Sigmoid colon (tissue), 6 donors: ENCODE measurements at regions not wholly inside any gene's neighbourhood (a gene's known extent, or its start where the extent isn't known, plus 50 kb on each side); places are given as distances from the start of the nearest gene placed in this dataset.
"Not testable (repeated sequence)": the region's sequence is repeated elsewhere in the genome, so short reads cannot be mapped to it uniquely, and the experiment has no call there.

Source experiments
- DNase-seq: peaks from one replicate; pipeline ENCODE4 v3.0.0-alpha.2; 2019
- H3K27ac ChIP-seq, 4 donors: fragments of 200-600 bp; sonication (generic); one replicate each; pipeline ENCODE4 v1.5.1; 2016 to 2019; ENCODE audit warnings: mild to moderate bottlenecking in 1 of 4
- H3K27me3 ChIP-seq, 3 donors: fragments of 200-600 bp; sonication (generic); one replicate each; pipeline ENCODE4 v1.5.1; 2019; ENCODE audit warnings: mild to moderate bottlenecking in 1 of 3
- H3K36me3 ChIP-seq, 4 donors: fragments of 200-600 bp; sonication (generic); one replicate each; pipeline ENCODE4 v1.5.1; 2016 to 2019
- H3K4me1 ChIP-seq, 4 donors: fragments of 200-600 bp; sonication (generic); one replicate each; pipeline ENCODE4 v1.5.1; 2017 to 2019
- H3K4me3 ChIP-seq, 4 donors: fragments of 200-600 bp; sonication (generic); one replicate each; pipeline ENCODE4 v1.5.1; 2017 to 2019; ENCODE audit warnings: mild to moderate bottlenecking in 2 of 4, moderate library complexity in 1 of 4
- H3K9me3 ChIP-seq, 4 donors: fragments of 200-600 bp in 3 of 4; sonication (generic) in 3 of 4; one replicate each; pipeline versions ENCODE4 v1.5.1 to v1.6.1; 2013 to 2019
- EP300 ChIP-seq, 4 donors: sonication (generic); formaldehyde crosslinking; IDR thresholded peaks; one replicate each; pipeline ENCODE4 v1.6.1; 2017; ENCODE audit warnings: antibody characterized with exemption in 4 of 4
- POLR2A ChIP-seq, 2 donors: fragments of 450-650 bp; IDR thresholded peaks; one replicate each; pipeline ENCODE4 v1.6.1; 2016; ENCODE audit warnings: antibody characterized with exemption in 2 of 2, mild to moderate bottlenecking in 2 of 2, moderate library complexity in 2 of 2
- POLR2AphosphoS5 ChIP-seq, 4 donors: sonication (generic); formaldehyde crosslinking; IDR thresholded peaks; one replicate each; pipeline ENCODE4 v1.6.1; 2017; ENCODE audit warnings: antibody characterized with exemption in 4 of 4
- WGBS, 2 donors: extraction: QIAGEN DNeasy Blood & Tissue Kit; methylation state at CpG; one replicate each; pipeline ENCODE4 v1.1.7; 2013; 5-methylcytosine and 5-hydroxymethylcytosine counted together
- intact Hi-C: fragments of 100-400 bp; cut with DNase I; formaldehyde crosslinking; loops from one replicate; pipeline ENCODE4 v1.15.1; 2023
- TF ChIP-seq, protein P1 (sequence below), 4 experiments: fragments of 450-650 bp in 3 of 4; fragments of 200-600 bp in 1 of 4; IDR thresholded peaks; one replicate each; pipeline ENCODE4 v1.5.1; 2016 to 2019; ENCODE audit warnings: antibody characterized with exemption in 4 of 4, mild to moderate bottlenecking in 3 of 4, moderate library complexity in 2 of 4
- donor health status: healthy with polysubstance abuse.
- donor health status: healthy.

DNA sequence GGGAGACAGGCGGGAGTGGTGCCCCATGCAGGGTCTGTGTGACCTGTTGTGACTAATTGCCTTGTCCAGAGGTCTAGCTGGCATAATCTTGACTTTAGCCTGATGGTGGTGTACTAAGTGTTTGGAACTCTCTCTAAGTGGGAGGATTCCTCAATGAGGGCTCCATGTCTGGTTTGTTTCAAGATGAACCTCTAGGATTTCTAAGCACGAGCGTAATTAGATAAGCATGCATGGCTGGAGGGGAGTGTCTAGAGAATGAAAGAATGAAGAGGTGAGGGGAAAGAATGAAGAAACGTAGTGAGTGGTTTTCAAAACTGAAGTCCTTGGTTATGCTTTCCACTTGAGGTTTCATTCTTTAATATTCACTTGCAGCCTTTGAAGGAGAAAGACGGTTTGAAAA is 833.2 kb upstream of the GYPC start:
- Histone ChIP-seq H3K9me3 (no peaks in the 10 kb centered on the region), H3K27me3 (no peaks in the 10 kb centered on the region), H3K4me3 (no peak overlapping the region), H3K4me1 (no peaks in the 10 kb centered on the region), H3K27ac (no peak overlapping the region), H3K36me3 (no peaks in the 10 kb centered on the region)
- intact Hi-C loops = no loop called here
- DNase-seq = no peak
- WGBS, 2 donors = 89% methylated on average over 5 of the region's 5 CpGs
- TF ChIP-seq, protein P1, sequence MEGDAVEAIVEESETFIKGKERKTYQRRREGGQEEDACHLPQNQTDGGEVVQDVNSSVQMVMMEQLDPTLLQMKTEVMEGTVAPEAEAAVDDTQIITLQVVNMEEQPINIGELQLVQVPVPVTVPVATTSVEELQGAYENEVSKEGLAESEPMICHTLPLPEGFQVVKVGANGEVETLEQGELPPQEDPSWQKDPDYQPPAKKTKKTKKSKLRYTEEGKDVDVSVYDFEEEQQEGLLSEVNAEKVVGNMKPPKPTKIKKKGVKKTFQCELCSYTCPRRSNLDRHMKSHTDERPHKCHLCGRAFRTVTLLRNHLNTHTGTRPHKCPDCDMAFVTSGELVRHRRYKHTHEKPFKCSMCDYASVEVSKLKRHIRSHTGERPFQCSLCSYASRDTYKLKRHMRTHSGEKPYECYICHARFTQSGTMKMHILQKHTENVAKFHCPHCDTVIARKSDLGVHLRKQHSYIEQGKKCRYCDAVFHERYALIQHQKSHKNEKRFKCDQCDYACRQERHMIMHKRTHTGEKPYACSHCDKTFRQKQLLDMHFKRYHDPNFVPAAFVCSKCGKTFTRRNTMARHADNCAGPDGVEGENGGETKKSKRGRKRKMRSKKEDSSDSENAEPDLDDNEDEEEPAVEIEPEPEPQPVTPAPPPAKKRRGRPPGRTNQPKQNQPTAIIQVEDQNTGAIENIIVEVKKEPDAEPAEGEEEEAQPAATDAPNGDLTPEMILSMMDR (IDR thresholded peaks at IDR 0.05) = no peak
- TF ChIP-seq POLR2A (IDR thresholded peaks at IDR 0.05) (no peak), POLR2AphosphoS5 (IDR thresholded peaks at IDR 0.05) (no peak), EP300 (IDR thresholded peaks at IDR 0.05) (no peak)

DNA sequence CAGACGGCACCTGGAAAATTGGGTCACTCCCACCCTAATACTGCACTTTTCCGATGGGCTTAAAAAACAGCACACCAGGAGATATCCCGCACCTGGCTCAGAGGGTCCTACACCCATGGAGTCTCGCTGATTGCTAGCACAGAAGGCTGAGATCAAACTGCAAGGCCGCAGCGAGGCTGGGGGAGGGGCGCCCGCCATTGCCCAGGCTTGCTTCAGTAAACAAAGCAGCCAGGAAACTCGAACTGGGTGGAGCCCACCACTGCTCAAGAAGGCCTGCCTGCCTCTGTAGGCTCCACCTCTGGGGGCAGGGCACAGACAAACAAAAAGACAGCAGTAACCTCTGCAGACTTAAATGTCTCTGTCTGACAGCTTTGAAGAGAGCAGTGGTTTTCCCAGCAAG is 830.2 kb upstream of the GYPC start:
- H3K9me3 ChIP-seq, DNase-seq, H3K4me1 ChIP-seq, H3K27ac ChIP-seq, H3K4me3 ChIP-seq, H3K36me3 ChIP-seq, intact Hi-C loops, H3K27me3 ChIP-seq: not testable (repeated sequence)
- 78 to 79% methylated on average over 9 of the region's 9 CpGs for WGBS, 2 donors

DNA sequence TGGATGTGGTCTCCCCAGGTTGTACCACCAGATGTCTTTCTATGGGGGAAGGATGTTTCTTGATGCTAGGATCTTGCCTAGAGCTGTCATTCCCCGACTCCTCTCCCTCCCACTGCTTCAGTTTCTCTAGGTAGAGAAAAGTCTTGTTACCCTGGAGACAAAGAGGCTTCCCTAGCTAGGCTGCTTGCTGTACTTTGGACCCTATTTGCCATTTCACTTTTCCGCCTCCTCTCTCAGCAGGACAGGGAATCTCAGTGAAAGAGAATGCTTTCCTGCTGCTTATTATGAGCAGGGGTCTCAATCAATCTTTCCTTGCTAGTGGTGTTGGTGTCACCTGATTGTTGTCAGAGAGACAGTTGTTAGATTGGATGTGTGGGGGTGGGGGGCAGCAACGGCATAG is 818.8 kb upstream of the GYPC start:
- Histone ChIP-seq H3K27ac (no peak overlapping the region), H3K4me1 (no peaks in the 10 kb centered on the region), H3K36me3 (no peaks in the 10 kb centered on the region), H3K4me3 (no peak overlapping the region), H3K27me3 (no peaks in the 10 kb centered on the region), H3K9me3 (no peaks in the 10 kb centered on the region)
- TF ChIP-seq POLR2A (IDR thresholded peaks at IDR 0.05) = no peak
- TF ChIP-seq POLR2AphosphoS5 (IDR thresholded peaks at IDR 0.05) = no peak
- TF ChIP-seq, protein P1 (IDR thresholded peaks at IDR 0.05) = no peak
- TF ChIP-seq EP300 (IDR thresholded peaks at IDR 0.05) = no peak
- intact Hi-C loops = no loop called here
- DNase-seq = no peak
- 9 to 42% methylated on average over 3 of the region's 3 CpGs for whole genome bisulfite sequencing, 2 donors

DNA sequence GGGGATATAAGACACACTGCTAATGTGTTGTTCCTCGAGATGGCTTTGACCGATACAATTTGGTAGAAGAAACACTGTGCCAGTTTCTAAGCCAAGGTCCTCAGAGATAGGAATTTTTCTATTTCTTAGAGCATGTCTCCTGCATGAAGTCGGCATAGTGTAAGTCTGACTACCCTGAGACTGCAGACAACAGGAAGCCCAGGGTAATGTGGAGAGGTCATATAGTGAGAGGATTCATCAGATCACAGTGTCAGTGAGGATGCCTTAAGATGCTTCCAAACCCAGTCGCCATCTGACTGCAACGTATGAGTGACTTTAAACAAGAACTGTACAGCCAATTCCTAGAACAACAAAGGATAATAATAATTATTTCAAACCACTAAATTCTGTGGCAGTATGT is 818.3 kb upstream of the GYPC start:
- no peaks in the 10 kb centered on the region for H3K9me3 ChIP-seq
- H3K4me1 ChIP-seq = no peaks in the 10 kb centered on the region
- no peak overlapping the region for H3K4me3 ChIP-seq
- 66 to 80% methylated on average over 5 of the region's 5 CpGs for WGBS, 2 donors
- H3K27me3 ChIP-seq = no peaks in the 10 kb centered on the region
- no peak overlapping the region for H3K27ac ChIP-seq
- TF ChIP-seq, protein P1 (IDR thresholded peaks at IDR 0.05) = no peak
- TF ChIP-seq POLR2AphosphoS5 (IDR thresholded peaks at IDR 0.05) = no peak
- intact Hi-C loops = no loop called here
- no peak for DNase-seq
- H3K36me3 ChIP-seq = no peaks in the 10 kb centered on the region

DNA sequence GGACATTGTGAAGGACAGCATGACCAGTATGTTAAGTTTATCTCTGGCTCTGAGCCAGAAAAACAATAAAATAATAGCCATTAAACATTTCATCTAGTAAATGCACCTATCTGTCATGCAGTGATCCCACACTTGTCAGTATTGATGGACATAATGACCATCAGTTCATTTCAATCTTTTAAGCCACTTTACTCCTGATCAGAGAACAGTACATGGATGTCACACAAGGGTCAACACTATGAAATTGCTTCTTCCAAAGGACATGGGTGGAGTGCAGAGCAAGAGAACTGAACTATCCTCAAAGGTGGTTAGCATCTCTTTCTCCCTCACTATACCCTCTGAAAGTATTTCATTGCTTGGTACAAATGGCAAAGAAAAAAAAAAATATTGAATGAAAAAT is 816.0 kb upstream of the GYPC start:
- Histone ChIP-seq H3K4me1 (no peaks in the 10 kb centered on the region), H3K36me3 (no peaks in the 10 kb centered on the region), H3K4me3 (no peak overlapping the region), H3K9me3 (no peaks in the 10 kb centered on the region), H3K27me3 (no peaks in the 10 kb centered on the region), H3K27ac (no peak overlapping the region)
- intact Hi-C loops = no loop called here
- TF ChIP-seq POLR2A (IDR thresholded peaks at IDR 0.05) (no peak), POLR2AphosphoS5 (IDR thresholded peaks at IDR 0.05) (no peak), EP300 (IDR thresholded peaks at IDR 0.05) (no peak)
- TF ChIP-seq, protein P1 (IDR thresholded peaks at IDR 0.05) = no peak
- no peak for DNase-seq
